ENCODE measurements at regions not wholly inside any gene's neighbourhood (a gene's known extent, or its start where the extent isn't known, plus 50 kb on each side); places are given as distances from the start of the nearest gene placed in this dataset.

- no peak for DNase-seq
These were observed 1023.5 kb downstream of the BRD1 start for GRCh38 chr22:48803948-48804810.

GRCh38 chr22:48803171-48803947 lies 1024.3 kb downstream of the BRD1 start:
- no peak for DNase-seq

- DNase-seq, result no peak
These were observed 1025.1 kb downstream of the BRD1 start for GRCh38 chr22:48802576-48802975.

- no peak for DNase-seq
These were observed 1026.6 kb downstream of the BRD1 start for GRCh38 chr22:48800886-48801607.

GRCh38 chr22:48800036-48800885 lies 1027.4 kb downstream of the BRD1 start:
- no peak for DNase-seq

- DNase-seq, result no peak
These were observed 1028.3 kb downstream of the BRD1 start for GRCh38 chr22:48799227-48799970.

- no peak for DNase-seq
These were observed 1029.1 kb downstream of the BRD1 start for GRCh38 chr22:48798281-48799226.

- no peak for DNase-seq
These were observed 1029.9 kb downstream of the BRD1 start for GRCh38 chr22:48797731-48798130.

- no peak for DNase-seq
These were observed 1031.2 kb downstream of the BRD1 start for GRCh38 chr22:48796310-48797015.

- DNase-seq, result no peak
These were observed 1032.0 kb downstream of the BRD1 start for GRCh38 chr22:48795664-48796063.

- DNase-seq, result no peak
These were observed 1032.8 kb downstream of the BRD1 start for GRCh38 chr22:48794906-48795305.

- DNase-seq, result no peak
These were observed 1033.7 kb downstream of the BRD1 start for GRCh38 chr22:48793949-48794348.

GRCh38 chr22:48786679-48786996 lies 1041.0 kb downstream of the BRD1 start:
- DNase-seq, result no peak

- DNase-seq, result no peak
These were observed 1041.6 kb downstream of the BRD1 start for GRCh38 chr22:48785792-48786678.

- DNase-seq, result no peak
These were observed 1042.8 kb downstream of the BRD1 start for GRCh38 chr22:48784701-48785503.

GRCh38 chr22:48783821-48784266 lies 1043.8 kb downstream of the BRD1 start:
- no peak for DNase-seq

- DNase-seq, result no peak
These were observed 1044.7 kb downstream of the BRD1 start for GRCh38 chr22:48782811-48783511.
